Transverse colon (tissue), 4 donors: ENCODE measurements at regions not wholly inside any gene's neighbourhood (a gene's known extent, or its start where the extent isn't known, plus 50 kb on each side); places are given as distances from the start of the nearest gene placed in this dataset.

Experiments used
- DNase-seq: peaks from one replicate; pipeline ENCODE4 v3.0.0-alpha.2; 2019
- H3K27ac ChIP-seq, 4 donors: fragments of 200-600 bp; sonication (generic); 2 replicates each; pipeline ENCODE4 v1.5.1; 2016 to 2018; ENCODE audit warnings: inconsistent platforms in 4 of 4
- H3K27me3 ChIP-seq: fragments of 200-600 bp; sonication (generic); 2 replicates; pipeline ENCODE4 v1.5.1; 2017; ENCODE audit warnings: inconsistent platforms
- H3K36me3 ChIP-seq, 4 donors: fragments of 200-600 bp; sonication (generic); 2 replicates each; pipeline ENCODE4 v1.5.1; 2017 to 2019; ENCODE audit warnings: inconsistent platforms in 4 of 4
- H3K4me1 ChIP-seq, 4 donors: fragments of 200-600 bp; sonication (generic); 2 replicates each; pipeline ENCODE4 v1.5.1; 2017 to 2020; ENCODE audit warnings: inconsistent platforms in 4 of 4
- H3K4me3 ChIP-seq, 4 donors: fragments of 200-600 bp; sonication (generic); 1 replicate in 1 of 4; 2 replicates in 3 of 4; pipeline versions ENCODE4 v1.5.1 to v1.6.1; 2017 to 2019; ENCODE audit warnings: inconsistent platforms in 4 of 4
- H3K9me3 ChIP-seq, 2 donors: fragments of 200-600 bp; sonication (generic); 2 replicates each; pipeline ENCODE4 v1.5.1; 2017 to 2019; ENCODE audit warnings: inconsistent platforms in 2 of 2
- EP300 ChIP-seq: sonication (generic); formaldehyde crosslinking; IDR thresholded peaks from one replicate; pipeline ENCODE4 v1.6.1; 2017; ENCODE audit warnings: antibody characterized with exemption, low read depth
- POLR2A ChIP-seq: fragments of 450-650 bp; IDR thresholded peaks from one replicate; pipeline ENCODE4 v1.6.1; 2016; ENCODE audit warnings: antibody characterized with exemption, mild to moderate bottlenecking, moderate library complexity
- POLR2AphosphoS5 ChIP-seq, 3 donors: sonication (generic); formaldehyde crosslinking; IDR thresholded peaks; one replicate each; pipeline ENCODE4 v1.6.1; 2016; ENCODE audit warnings: antibody characterized with exemption in 3 of 3
- WGBS, 2 donors: methylation state at CpG; one replicate each; pipeline ENCODE4 v1.1.5; 2018; ENCODE audit warnings: low coverage in 1 of 2; 5-methylcytosine and 5-hydroxymethylcytosine counted together
- in situ Hi-C, 4 donors: fragments of 200-750 bp; cut with MboI; loops; one replicate each; pipeline versions ENCODE4 v1.15.0 to v1.15.1; 2017; ENCODE audit warnings: low sequenced_read_pairs in 3 of 4, low pct_ligation_motif_present in 1 of 4, low pct_unique_long_range_greater_than_20kb in 1 of 4
- intact Hi-C: fragments of 100-400 bp; cut with DNase I; formaldehyde crosslinking; loops from one replicate; pipeline ENCODE4 v1.15.1; 2023; ENCODE audit warnings: low total_unique reads
- TF ChIP-seq, protein P1 (sequence below), 5 experiments: fragments of 200-600 bp in 3 of 5; fragments of 450-650 bp in 2 of 5; sonication (generic) in 3 of 5; IDR thresholded peaks; 1 replicate in 2 of 5; 2 replicates in 3 of 5; pipeline ENCODE4 v1.5.1; 2016 to 2017; ENCODE audit warnings: antibody characterized with exemption in 5 of 5, inconsistent platforms in 3 of 5, mild to moderate bottlenecking in 2 of 5, moderate library complexity in 1 of 5

DNA sequence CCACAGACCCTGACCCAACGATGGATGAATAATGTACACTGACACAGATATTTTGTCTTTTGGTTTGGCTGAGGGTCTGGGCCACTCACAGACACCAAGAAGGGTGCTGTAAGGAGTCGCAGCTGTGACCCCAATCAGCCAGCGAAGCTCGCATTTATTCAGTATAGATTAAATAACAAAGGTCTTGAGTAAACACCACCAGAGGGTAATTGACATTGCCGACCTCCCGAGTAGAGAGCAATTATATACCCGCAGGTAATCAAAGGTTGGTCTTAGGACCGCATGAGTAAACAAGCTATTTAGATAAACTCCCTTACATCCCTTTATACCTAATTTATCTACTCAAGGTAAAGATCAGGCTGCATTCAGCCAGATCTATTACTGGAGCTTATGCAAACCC lies 297.1 kb downstream of the ADAM29 start:
- WGBS, 2 donors: 70 to 76% methylated on average over 2 to 8 of the region's 8 CpGs
- TF ChIP-seq POLR2A: no peak
- TF ChIP-seq EP300: no peak
- TF ChIP-seq, protein P1, sequence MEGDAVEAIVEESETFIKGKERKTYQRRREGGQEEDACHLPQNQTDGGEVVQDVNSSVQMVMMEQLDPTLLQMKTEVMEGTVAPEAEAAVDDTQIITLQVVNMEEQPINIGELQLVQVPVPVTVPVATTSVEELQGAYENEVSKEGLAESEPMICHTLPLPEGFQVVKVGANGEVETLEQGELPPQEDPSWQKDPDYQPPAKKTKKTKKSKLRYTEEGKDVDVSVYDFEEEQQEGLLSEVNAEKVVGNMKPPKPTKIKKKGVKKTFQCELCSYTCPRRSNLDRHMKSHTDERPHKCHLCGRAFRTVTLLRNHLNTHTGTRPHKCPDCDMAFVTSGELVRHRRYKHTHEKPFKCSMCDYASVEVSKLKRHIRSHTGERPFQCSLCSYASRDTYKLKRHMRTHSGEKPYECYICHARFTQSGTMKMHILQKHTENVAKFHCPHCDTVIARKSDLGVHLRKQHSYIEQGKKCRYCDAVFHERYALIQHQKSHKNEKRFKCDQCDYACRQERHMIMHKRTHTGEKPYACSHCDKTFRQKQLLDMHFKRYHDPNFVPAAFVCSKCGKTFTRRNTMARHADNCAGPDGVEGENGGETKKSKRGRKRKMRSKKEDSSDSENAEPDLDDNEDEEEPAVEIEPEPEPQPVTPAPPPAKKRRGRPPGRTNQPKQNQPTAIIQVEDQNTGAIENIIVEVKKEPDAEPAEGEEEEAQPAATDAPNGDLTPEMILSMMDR (IDR thresholded peaks at IDR 0.05): no peak
- TF ChIP-seq POLR2AphosphoS5 (IDR thresholded peaks at IDR 0.05): no peak
- in situ Hi-C loops: no loop called here
- H3K36me3 ChIP-seq: no peaks in the 10 kb centered on the region
- no peaks in the 10 kb centered on the region for H3K4me1 ChIP-seq
- H3K9me3 ChIP-seq: peaks cover 9 to 16% of the 10 kb centered on the region in 2 donors
- H3K4me3 ChIP-seq: no peak overlapping the region
- no peak overlapping the region for H3K27ac ChIP-seq
- intact Hi-C loops: no loop called here
- H3K27me3 ChIP-seq: no peaks in the 10 kb centered on the region
- no peak for DNase-seq

DNA sequence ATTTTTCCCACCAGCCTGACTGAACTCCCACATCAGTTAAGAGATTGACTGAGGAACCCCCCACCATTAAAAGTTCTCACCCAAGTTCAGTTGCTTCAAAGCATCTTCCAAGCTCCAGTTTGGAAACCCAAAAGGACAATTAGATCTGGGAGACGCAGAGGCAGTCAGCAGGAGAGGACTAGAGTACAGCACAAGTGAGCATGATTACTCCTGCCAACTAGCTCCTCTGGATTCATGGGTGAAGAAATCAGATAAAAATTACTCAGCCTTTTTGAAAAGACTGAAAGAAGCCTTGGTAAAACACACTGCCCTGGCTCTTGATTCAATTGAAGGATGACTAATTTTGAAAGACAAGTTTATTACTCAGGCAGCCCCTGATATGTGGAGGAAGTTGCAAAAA lies 297.5 kb downstream of the ADAM29 start:
- H3K27me3 ChIP-seq: no peaks in the 10 kb centered on the region
- TF ChIP-seq POLR2AphosphoS5 (IDR thresholded peaks at IDR 0.05) (no peak), POLR2A (no peak), EP300 (no peak)
- TF ChIP-seq, protein P1 (IDR thresholded peaks at IDR 0.05): no peak
- H3K27ac ChIP-seq: no peak overlapping the region
- no peaks in the 10 kb centered on the region for H3K4me1 ChIP-seq
- WGBS, 2 donors: 80 to 92% methylated on average over 1 of the region's 1 CpG
- intact Hi-C loops: no loop called here
- no peak for DNase-seq
- no peaks in the 10 kb centered on the region for H3K36me3 ChIP-seq
- in situ Hi-C loops: no loop called here
- H3K9me3 ChIP-seq: peaks cover 12 to 17% of the 10 kb centered on the region in 2 donors
- H3K4me3 ChIP-seq: no peak overlapping the region

DNA sequence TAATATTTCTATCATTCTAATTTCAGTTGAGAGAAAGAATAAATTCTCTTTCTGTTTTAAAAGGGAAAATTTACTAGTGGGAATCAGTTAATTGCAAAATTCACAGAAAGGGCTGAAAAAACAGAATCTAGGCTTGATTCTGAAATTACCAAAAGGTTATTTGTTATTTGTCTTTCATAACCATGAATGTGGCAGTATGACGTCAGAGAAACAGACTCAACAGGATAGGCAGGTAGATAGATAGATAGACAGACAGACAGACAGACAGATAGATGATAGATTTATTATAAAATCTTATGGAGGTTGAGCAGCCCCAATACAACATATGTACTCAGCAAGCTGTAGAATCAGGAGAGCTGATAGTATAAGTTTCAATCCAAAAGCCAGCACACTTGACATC lies 311.0 kb downstream of the ADAM29 start:
- H3K4me1 ChIP-seq: no peaks in the 10 kb centered on the region
- no peak for TF ChIP-seq EP300
- no peak for TF ChIP-seq POLR2AphosphoS5 (IDR thresholded peaks at IDR 0.05)
- TF ChIP-seq POLR2A: no peak
- TF ChIP-seq, protein P1 (IDR thresholded peaks at IDR 0.05): no peak
- H3K36me3 ChIP-seq: no peaks in the 10 kb centered on the region
- DNase-seq: no peak
- H3K27ac ChIP-seq: no peak overlapping the region
- intact Hi-C loops (no loop called here), in situ Hi-C loops (no loop called here)
- H3K4me3 ChIP-seq: no peak overlapping the region
- WGBS, 2 donors: 69 to 75% methylated on average over 1 of the region's 1 CpG
- H3K9me3 ChIP-seq: no peaks in the 10 kb centered on the region
- H3K27me3 ChIP-seq: no peaks in the 10 kb centered on the region

DNA sequence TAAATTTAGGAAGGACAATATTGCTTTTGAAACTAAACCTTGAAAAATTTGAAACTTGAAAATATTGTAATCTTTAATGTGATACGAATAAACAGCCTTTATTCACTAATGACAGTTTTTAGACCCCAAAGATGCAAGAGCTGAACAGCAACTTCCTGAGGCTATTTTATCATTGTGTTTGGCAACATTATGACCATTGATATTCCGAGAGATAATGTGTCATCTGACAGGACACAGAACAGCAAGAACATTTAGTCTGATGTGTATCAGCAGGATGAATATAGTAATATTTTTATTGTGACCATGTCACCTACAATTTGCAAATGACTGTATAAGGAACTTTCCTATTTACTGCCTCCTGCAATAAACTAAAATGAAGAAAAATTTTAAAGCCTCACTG lies 316.0 kb downstream of the ADAM29 start:
- no peaks in the 10 kb centered on the region for H3K36me3 ChIP-seq
- no peaks in the 10 kb centered on the region for H3K4me1 ChIP-seq
- in situ Hi-C loops: no loop called here
- DNase-seq: no peak
- no peak overlapping the region for H3K4me3 ChIP-seq
- no peaks in the 10 kb centered on the region for H3K27me3 ChIP-seq
- no peak for TF ChIP-seq POLR2AphosphoS5 (IDR thresholded peaks at IDR 0.05)
- no peak for TF ChIP-seq POLR2A
- TF ChIP-seq, protein P1 (IDR thresholded peaks at IDR 0.05): no peak
- no peak for TF ChIP-seq EP300
- WGBS, 2 donors: 69 to 74% methylated on average over 2 of the region's 2 CpGs
- intact Hi-C loops: no loop called here
- no peaks in the 10 kb centered on the region for H3K9me3 ChIP-seq
- H3K27ac ChIP-seq: no peak overlapping the region
